Ovary (tissue), 3 donors: ENCODE measurements at regions not wholly inside any gene's neighbourhood (a gene's known extent, or its start where the extent isn't known, plus 50 kb on each side); places are given as distances from the start of the nearest gene placed in this dataset.

ENCODE experiments used
- POLR2A ChIP-seq: fragments of 450-650 bp; IDR thresholded peaks from one replicate; pipeline ENCODE4 v1.6.1; 2017; ENCODE audit warnings: antibody characterized with exemption, mild to moderate bottlenecking, moderate library complexity
- TF ChIP-seq, protein P1 (sequence below), 3 donors: fragments of 450-650 bp in 2 of 3; fragments of 200-600 bp in 1 of 3; IDR thresholded peaks; one replicate each; pipeline versions ENCODE4 v1.5.1 to v1.8.0; 2016 to 2022; ENCODE audit warnings: antibody characterized with exemption in 3 of 3, mild to moderate bottlenecking in 1 of 3
- donor health status: DM: no; HTN: no; CAD: no.

DNA sequence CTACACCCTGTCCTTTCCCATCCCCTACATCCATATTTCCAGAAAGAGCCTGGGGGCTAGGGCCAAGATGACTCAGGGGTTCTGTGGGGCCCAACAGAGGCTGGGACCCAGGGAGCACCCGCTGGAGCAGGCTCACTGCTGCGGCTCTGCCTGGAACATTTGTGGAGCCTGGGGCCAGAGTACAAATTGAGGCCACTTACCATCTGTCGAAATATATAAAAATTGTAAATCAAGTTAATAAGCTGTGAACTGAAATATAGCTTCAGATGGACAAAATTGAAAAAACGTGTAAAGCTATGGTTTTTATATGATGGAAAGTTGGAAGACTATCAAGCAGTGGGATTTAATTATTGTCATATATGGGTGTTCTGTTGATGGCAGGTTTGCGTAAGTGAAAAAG lies 82.9 kb upstream of the ATXN1 start:
- TF ChIP-seq, protein P1, sequence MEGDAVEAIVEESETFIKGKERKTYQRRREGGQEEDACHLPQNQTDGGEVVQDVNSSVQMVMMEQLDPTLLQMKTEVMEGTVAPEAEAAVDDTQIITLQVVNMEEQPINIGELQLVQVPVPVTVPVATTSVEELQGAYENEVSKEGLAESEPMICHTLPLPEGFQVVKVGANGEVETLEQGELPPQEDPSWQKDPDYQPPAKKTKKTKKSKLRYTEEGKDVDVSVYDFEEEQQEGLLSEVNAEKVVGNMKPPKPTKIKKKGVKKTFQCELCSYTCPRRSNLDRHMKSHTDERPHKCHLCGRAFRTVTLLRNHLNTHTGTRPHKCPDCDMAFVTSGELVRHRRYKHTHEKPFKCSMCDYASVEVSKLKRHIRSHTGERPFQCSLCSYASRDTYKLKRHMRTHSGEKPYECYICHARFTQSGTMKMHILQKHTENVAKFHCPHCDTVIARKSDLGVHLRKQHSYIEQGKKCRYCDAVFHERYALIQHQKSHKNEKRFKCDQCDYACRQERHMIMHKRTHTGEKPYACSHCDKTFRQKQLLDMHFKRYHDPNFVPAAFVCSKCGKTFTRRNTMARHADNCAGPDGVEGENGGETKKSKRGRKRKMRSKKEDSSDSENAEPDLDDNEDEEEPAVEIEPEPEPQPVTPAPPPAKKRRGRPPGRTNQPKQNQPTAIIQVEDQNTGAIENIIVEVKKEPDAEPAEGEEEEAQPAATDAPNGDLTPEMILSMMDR (IDR thresholded peaks at IDR 0.05): no peak
- TF ChIP-seq POLR2A: no peak
